Cerebellar nuclear complex (tissue), 1 donor: ENCODE measurements at regions not wholly inside any gene's neighbourhood (a gene's known extent, or its start where the extent isn't known, plus 50 kb on each side); places are given as distances from the start of the nearest gene placed in this dataset.

ENCODE experiments used
- DNase-seq, 2 experiments: peaks; one replicate each; lab custom pipeline; 2025; lab: John Stamatoyannopoulos, UW

DNA sequence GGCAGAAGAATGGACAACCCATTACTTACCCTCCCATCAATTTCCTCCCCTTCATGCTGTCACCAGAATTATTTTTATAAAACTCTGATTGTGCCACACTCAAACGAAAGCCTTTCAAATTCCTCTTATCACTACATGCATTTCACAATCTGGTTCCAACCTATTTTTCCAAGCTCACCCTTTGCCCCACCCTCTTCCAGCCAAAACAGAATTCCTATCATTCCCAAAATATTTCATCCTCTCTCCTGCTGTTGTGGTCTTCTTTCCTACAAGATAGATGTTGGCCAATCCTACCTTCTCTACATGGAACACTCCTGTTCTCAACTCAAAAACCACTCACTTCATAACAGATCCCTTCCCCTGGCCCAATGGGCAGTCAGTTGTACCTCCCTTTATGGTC, 111.5 kb downstream of the ELAPOR2 start:
- no peak for DNase-seq

DNA sequence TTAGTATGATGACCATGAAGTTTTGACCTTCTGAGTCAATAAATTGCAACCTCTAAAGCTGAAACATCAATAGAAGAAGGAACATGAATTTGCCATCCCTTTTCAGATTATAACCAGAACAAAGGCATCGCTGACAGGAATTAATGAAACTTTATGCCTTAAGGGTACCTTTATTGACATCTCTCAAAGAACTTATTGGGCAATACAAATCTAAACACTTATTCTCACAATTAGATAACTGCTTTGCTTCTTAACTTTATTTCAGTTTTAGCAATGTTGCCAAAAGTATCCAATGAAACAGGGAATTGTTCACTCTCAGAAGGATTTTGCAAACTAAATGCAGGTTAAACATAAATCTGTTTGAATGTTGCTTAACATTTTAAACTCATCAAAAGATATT, 116.0 kb downstream of the ELAPOR2 start:
- no peak for DNase-seq

DNA sequence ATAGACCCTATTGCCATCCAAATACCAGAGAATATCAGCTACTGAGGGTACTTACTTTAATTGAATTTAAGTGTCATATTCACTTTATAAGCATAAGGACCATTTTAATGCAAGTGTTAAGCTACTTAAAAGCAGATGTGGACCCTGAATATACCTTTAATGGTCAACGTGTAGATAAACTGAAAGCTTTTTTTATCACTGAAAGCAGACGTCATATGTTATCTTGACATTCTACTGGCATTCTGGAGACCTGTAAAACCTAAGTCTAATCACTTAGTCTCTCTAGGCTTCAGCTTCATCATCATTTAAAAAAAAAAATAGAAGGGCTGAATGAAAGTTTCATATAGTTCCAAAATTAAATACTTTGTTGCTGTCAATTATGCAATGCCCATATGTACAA, 116.5 kb downstream of the ELAPOR2 start:
- no peak for DNase-seq

DNA sequence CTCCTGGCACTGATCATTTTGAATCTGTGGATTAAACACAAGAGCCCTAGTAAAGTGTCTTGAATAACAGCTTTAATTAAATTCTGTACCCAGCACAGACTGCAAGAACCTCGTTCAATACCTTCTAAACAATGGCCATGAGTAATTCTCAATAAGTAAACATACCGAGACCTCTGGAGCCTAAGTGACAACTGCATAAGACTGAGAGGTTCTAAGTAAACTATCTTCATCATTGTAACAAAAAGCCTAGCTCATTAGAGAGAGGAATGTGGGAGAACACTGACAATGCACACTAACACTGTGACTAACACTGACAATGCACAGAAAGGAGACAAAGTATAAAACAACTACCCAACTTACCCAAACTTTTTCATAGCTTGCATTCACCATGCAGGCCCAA, 117.4 kb downstream of the ELAPOR2 start:
- no peak for DNase-seq

DNA sequence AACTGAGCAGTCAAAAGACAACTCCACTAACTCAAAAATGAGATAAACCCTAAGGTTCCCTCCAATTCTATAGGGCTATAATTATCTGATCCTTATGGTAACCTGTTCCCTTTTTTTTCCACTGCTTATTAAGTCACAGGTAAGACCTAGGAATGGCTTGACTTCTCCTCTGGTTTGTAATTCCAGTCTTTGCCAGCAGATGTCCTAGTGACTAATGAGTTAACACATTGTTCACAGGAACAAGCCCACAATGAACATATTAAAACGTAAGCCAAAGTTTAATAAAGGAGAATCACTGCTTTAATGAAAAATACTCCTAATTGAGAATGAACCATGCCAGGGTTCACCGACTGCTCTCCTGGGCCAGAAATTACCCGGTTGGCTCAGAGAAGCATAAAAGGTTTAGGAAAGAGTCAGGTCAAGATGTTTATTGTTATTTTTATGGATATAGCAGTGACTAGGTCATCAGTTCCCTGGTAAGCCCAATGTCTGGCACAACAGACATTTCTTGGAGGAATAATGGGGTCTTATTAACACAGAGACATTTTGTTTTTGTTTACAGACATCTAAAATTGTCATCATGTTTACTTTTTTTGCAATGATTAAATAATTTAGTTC, 120.1 kb downstream of the ELAPOR2 start:
- peak in 1 of 2 experiments; percentile 54 for DNase-seq

DNA sequence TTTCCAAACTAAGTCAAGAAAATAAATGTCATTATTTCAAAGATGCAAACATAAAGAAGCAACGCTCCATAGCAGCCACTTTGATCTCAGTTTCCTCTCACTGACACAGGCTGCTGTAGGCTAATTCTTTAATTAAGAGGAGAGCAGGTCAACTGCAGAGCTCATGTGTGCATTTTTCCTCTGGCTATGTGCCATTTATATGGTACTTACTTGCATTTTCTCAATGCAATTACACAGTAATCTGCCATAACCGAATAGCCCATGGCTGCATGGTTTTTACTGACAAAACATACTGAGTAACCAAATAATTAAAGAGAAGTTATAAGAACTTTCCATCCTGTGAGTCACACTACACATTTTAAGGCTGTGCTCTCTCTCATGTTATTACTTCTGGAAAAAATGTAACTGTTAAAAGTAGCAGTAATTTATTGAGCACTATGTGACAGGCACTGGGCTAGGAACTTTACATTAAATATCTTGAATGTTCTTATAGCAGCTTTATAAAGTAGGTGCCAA, 122.0 kb downstream of the ELAPOR2 start:
- no peak for DNase-seq

DNA sequence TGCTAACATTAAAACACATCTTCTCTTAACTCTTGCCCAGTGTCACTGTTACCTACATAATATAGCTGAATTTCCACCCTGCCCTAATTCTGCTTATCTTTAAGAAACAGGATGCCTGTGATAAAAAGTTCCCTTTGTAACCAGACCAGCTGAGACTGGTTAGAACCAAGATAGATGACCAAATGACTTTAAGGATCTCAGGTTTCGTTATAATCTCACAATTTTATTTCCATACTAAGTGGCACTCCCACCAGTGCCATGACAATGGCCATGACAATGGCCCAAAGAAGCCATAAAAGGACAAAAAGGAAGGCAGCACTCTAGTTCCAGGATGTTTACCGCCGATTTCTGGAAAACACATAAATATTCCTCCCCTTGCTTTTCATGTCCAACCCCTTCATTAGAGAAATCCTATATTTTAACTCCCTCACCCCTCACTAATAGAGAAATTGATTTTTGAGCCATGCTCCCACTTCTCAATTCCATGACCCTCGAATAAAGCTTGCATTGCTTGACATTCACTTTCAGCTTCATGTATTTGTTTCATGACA, 126.1 kb downstream of the ELAPOR2 start:
- no peak for DNase-seq

DNA sequence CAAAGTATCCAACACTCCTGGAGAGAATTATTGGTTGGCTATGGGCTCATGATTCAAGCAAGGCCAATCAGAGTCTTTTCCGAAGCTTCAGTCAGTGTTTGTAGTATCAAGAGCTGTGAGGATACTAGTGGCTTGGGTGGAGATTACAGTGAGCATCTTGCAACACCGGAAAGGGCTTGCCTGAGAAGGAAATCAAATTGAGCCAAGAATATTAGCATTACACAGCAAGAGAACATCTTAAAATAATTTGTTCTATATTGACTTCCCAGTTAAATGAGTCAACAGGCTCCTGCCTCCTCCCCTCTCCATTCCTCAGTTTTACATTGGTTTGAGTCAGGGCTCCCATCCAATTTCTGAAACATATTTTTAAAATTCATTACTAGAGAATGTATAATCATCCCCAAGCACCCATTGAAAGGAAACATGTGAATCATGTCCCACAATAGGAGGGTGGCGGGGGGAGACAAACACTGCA, 127.4 kb downstream of the ELAPOR2 start:
- DNase-seq = no peak

DNA sequence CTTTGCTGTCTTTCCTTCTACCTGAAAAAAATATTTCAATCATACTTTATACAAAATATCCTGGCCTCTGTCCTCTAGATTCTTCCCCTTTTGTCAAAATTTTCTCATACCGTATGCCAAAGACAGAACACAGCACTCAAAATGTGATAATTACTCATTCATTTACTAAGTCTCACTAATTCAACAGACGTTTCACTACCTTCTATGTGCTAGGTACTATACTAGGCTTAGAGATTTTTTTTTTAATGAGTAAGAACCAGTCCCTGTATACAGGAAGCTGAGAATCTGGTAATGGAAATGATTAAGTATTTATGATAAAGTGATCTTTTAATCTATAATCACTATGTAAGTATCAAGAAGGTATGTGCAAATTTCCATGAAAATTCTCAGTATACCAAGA, 128.0 kb downstream of the ELAPOR2 start:
- DNase-seq = no peak

DNA sequence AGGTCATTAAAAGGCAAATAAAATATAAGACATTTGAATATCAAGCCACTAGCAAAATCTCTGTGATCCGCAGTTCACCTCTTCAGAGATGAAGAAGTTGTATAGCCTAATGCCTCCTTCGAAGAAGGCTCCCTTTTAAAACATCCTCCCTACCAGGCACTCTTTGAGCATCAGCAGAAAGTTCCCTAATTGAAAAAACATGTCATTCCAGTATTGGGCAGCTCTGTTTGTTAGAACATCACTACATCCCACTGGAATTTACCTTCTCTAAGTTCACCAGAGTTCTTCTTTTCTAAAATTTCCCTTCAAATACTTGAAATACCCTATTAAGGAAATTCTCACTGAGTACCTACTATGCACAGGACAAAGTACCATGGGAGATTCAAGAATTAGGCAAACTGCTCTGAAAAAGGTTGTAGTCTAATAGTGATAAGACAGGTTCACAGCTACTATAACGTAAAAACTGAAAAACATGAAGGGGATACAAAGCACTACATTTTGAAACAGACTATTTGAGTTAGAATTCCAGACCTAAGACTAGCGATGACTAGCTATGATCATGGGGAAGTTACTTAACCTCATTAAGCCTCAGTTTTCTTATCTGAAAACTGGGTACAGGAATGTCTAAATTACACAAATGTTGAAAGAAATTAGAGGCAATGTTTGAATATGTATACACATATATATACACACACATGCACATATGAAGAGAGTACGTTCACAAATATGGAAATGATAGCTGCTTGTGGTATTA, 128.7 kb downstream of the ELAPOR2 start:
- no peak for DNase-seq

DNA sequence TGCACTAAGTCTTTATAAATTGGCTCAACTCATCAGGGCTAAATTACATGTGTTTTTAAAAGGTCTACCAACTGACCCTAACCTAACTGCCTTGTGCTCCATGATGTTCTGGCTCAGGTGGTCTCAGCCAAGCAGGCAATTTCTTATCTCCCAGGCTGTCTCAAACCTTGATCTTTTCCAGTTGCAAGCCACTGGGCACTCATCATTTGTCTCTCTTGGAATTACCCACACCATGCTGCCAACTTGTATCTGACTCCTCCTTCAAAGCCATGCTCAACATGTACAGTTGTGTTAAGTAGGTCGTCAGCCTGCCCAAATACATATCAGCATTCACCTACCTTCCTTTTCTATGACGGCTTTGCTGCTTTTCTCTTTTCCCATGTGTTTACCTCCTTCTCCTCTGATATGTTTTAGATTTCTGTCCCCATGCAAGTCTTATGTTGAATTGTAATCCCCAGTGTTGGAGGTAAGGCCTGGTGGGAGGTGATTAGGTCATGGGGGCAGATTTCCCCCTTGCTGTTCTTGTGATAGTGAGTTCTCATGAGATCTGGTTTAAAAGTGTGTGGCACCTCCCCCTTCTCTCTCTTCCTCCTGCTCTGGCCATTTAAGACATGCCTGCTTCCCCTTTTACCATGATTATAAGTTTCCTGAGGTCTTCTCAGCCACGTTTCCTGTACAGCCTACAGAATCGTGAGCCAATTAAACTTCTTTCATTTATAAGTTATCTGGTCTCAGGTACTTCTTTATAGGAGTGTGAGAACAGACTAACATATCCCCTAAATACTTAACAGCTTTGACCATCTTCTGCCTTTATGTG, 130.0 kb downstream of the ELAPOR2 start:
- no peak for DNase-seq

DNA sequence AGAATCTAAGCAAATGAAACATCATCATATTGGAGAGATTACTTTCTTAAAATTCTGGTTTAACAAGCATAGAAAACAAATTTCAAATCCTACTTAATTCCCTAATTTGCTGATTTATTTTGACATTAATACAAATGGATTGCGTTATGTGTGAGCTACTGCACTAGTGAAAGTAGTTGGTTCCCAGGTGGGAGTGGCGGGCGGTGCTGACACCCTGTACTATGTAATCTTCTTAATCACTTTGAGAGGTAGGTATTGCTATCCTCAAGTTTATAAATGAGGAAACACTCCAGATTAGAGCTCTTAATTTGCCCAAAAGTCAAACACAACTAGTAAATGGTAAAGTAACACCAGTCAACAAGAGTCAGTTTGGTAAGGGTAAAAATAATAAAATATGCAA, 131.1 kb downstream of the ELAPOR2 start:
- no peak for DNase-seq

DNA sequence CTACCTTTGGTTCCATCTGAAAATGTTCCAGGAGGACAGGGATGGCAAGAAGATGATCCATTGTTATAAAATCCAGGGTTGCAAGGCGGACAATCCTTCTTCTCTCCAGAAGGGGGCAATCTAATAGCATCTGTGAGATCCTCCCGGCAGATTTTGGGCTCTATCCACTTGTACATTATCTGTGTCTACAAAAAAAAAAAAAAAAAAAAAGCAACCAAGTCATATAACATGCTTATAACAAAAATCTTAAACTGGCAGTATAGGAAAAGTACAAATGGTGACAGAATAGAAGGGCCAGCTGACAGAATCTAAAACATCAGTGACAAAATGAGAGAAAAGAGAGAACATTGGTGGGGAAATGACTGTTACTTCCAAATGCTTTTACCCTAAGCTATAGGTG, 132.7 kb downstream of the ELAPOR2 start:
- DNase-seq = peak in 1 of 2 experiments; percentile 17

DNA sequence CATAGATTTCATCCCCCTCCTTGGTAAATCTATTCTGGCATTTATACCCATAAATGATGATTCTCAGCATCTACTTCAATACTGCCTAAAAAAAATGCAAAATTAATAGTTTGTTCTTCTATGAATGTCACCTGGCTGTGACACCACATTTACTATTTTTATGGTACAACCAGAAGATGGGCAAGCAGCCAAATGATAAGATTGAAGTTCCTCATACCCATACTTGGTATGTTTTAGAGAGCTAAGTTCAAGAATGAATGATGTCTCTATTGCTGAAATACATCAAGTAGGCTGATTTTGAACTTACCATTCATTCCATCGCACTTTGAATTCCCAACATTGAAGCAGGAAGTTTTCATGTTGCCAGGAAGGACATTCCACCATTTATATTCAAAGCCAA, 134.2 kb downstream of the ELAPOR2 start:
- DNase-seq = no peak

DNA sequence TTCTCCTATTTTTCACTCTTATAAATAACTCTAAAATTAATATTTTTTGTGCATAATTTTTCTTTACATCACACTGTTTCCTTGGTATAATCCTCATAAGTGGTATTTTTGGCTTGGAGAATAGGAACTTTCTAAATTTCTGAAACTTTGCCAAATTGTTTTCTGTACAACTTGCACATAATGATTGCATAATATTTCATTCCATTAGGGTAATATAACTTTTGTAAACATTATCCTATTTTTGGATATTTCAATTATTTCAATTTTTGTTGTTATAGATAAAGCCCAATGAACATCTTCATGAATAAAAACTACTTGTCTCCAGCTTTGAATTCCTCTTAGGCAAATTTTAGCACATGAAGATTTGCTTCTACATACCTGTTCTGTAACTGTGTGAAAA, 135.9 kb downstream of the ELAPOR2 start:
- DNase-seq = no peak

DNA sequence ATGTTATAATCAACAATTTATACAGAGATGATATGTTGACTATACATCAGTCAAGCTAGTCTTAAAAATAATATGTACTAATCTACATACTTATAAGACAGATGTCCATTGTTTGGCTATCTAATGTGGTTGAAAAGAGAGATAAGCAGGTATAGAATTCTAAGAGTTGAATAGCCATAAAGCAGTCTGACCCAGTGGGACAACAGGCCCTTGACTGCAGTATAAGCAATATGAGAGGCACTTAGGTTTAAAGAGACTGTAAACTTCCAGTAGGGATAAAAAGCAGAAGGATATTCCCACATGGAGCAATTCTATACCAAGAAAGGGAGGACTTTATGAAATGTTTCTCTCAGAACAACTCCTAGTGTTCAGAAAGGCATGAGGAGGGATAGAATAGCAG, 139.3 kb downstream of the ELAPOR2 start:
- DNase-seq = no peak

DNA sequence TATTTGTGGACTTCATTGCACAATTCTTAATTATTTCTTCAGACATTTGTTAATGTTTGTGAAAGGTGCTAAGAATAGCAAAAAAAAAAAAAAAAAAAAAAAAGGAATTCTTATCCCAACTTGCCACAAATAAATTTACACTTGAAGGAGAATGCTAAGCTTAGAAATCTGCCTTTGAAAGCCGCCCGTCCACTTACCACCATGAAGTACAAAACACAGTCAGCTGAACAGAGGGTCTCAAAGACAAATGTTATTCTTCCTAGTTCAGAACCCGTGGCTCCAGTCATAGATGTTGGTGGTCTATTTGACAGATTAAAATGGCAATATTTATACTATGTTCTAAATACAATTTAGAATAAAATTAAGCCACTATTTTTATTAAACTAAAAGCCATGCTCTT, 141.2 kb downstream of the ELAPOR2 start:
- DNase-seq = no peak

DNA sequence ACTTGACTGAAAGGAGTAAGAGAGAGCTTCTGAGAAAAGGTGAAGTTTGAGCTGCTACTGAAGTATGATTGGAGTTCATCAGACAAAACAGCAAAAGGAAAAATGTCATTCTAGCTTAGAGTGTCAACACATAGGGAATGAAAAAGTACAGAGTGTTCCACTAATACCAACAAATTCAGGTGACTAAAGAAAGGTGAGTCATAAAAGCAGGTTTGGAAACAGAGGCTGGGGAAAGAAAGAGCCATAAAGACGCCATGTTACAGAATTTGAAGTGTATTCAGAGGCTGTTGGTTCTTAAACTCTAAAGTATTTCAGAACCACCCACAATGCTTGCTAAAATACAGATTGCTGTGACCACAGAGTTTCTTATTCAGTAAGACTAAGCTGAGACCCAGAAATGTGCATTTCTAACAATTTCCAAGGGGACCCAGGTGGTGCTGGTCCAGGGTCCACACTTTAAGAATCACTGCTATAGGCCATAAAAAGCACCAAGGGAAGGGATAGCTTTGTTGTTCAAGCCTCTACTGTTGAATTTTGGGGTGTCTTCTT, 143.1 kb downstream of the ELAPOR2 start:
- DNase-seq = no peak

DNA sequence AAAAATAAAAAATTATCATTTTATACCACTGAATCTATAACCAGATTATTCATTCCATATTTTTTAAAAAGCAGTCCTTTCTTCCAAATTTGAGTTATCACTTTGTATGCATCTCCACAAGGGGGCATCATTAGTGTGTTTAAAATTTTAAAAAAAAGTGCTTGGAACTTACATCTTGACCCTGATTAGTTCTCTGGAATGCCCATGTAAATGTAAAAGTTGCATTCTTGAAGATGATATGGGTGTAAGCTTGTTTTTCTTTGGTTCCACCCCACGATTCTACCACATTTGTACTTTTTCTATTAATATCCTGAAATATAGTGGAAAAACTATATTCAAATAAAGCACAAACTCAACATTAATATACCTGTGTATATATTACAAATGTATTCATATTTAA, 144.9 kb downstream of the ELAPOR2 start:
- no peak for DNase-seq
